Loucy (cell line): ENCODE measurements at regions not wholly inside any gene's neighbourhood (a gene's known extent, or its start where the extent isn't known, plus 50 kb on each side); places are given as distances from the start of the nearest gene placed in this dataset.

Experiments
- H2AFZ ChIP-seq: fragments of 200-600 bp; sonication (generic); 2 replicates; pipeline ENCODE4 v1.6.0; 2016; ENCODE audit warnings: antibody characterized with exemption, mild to moderate bottlenecking, low read length, moderate library complexity
- H3F3A ChIP-seq: fragments of 200-600 bp; 2 replicates; pipeline ENCODE4 v1.6.0; 2016; ENCODE audit warnings: antibody characterized with exemption, low read depth, mild to moderate bottlenecking
- H3K27me3 ChIP-seq: fragments of 200-600 bp; sonication (generic); 2 replicates; pipeline ENCODE4 v1.6.1; 2014; ENCODE audit warnings: low read length, mild to moderate bottlenecking; ENCODE audit not compliant: insufficient read depth, poor library complexity, severe bottlenecking
- H3K36me3 ChIP-seq: fragments of 200-600 bp; sonication (generic); 2 replicates; pipeline ENCODE4 v1.6.1; 2016; ENCODE audit warnings: low read length; ENCODE audit not compliant: insufficient read depth
- H3K4me1 ChIP-seq: fragments of 200-600 bp; sonication (generic); 2 replicates; pipeline ENCODE4 v1.5.1; 2014; ENCODE audit warnings: low read length, mild to moderate bottlenecking; ENCODE audit not compliant: insufficient read depth, poor library complexity, severe bottlenecking
- H3K4me2 ChIP-seq: fragments of 200-600 bp; sonication (generic); 2 replicates; pipeline ENCODE4 v1.6.0; 2014; ENCODE audit warnings: antibody characterized with exemption, low read length, low read depth, mild to moderate bottlenecking; ENCODE audit not compliant: poor library complexity, severe bottlenecking
- H3K4me3 ChIP-seq: fragments of 200-600 bp; sonication (generic); 2 replicates; pipeline ENCODE4 v1.5.1; 2014; ENCODE audit warnings: low read length, mild to moderate bottlenecking, mixed read lengths; ENCODE audit not compliant: poor library complexity, severe bottlenecking
- H3K79me2 ChIP-seq: fragments of 200-600 bp; sonication (generic); 2 replicates; pipeline ENCODE4 v1.6.1; 2014; ENCODE audit warnings: low read length; ENCODE audit not compliant: insufficient read depth
- H3K9ac ChIP-seq: fragments of 200-600 bp; sonication (generic); 2 replicates; pipeline ENCODE4 v1.6.0; 2014; ENCODE audit warnings: mild to moderate bottlenecking, low read depth, low read length, moderate library complexity; ENCODE audit not compliant: poor library complexity, severe bottlenecking
- H3K9me2 ChIP-seq: fragments of 200-600 bp; sonication (generic); replicated peaks from 2 replicates; pipeline ENCODE4 v1.6.1; 2016; ENCODE audit warnings: low read depth, low read length, mixed read lengths
- H3K9me3 ChIP-seq: fragments of 200-600 bp; sonication (generic); 2 replicates; pipeline ENCODE4 v1.6.1; 2014; ENCODE audit warnings: mild to moderate bottlenecking, antibody characterized with exemption, low read length, low read depth; ENCODE audit not compliant: insufficient read depth
- H4K20me1 ChIP-seq: fragments of 200-600 bp; sonication (generic); 2 replicates; pipeline ENCODE4 v1.6.0; 2014; ENCODE audit warnings: antibody characterized with exemption, low read length, mild to moderate bottlenecking; ENCODE audit not compliant: insufficient read depth, poor library complexity, severe bottlenecking
- CTCF ChIP-seq: fragments of 200-600 bp; sonication (generic); conservative IDR thresholded peaks from 2 replicates; pipeline ENCODE4 v1.5.1; 2014; ENCODE audit warnings: mild to moderate bottlenecking, antibody characterized with exemption, low read length
- EZH2phosphoT487 ChIP-seq: fragments of 200-600 bp; IDR thresholded peaks from 2 replicates; pipeline ENCODE4 v1.6.1; 2018; ENCODE audit warnings: antibody characterized with exemption, mild to moderate bottlenecking, moderate library complexity, borderline replicate concordance

- Histone ChIP-seq H3K9ac (no peak overlapping the region), H3F3A (no peaks in the 10 kb centered on the region), H3K4me3 (no peak overlapping the region), H3K4me2 (no peak overlapping the region), H3K9me3 (no peaks in the 10 kb centered on the region), H3K4me1 (no peaks in the 10 kb centered on the region), H2AFZ (no peak overlapping the region), H4K20me1 (no peaks in the 10 kb centered on the region), H3K27me3 (no peaks in the 10 kb centered on the region), H3K36me3 (no peaks in the 10 kb centered on the region), H3K9me2 (no peaks in the 10 kb centered on the region), H3K79me2 (no peaks in the 10 kb centered on the region)
- TF ChIP-seq EZH2phosphoT487 (no peak), CTCF (no peak)
Observed at GRCh38 chr14:47730296-47730695, 54.9 kb upstream of the MDGA2 start.
